ENCODE measurements at regions not wholly inside any gene's neighbourhood (a gene's known extent, or its start where the extent isn't known, plus 50 kb on each side); places are given as distances from the start of the nearest gene placed in this dataset.

GRCh38 chr4:8779490-8779932, 92.1 kb downstream of the HMX1 start:
- no peaks in the 10 kb centered on the region for H3K9me3 ChIP-seq (replicated peaks; ENCODE audit: control insufficient read depth, insufficient read depth, low read length)
- H3K79me2 ChIP-seq (ENCODE audit: control insufficient read depth, insufficient read depth, low read length) = no peaks in the 10 kb centered on the region
- no peak overlapping the region for H3K4me2 ChIP-seq (ENCODE audit: insufficient read depth, low read length)
- intact Hi-C loops (cut with micrococcal nuclease) (no loop called here), dilution Hi-C loops (cut with MboI; ENCODE audit: extremely low pct_ligation_motif_present, low sequenced_read_pairs) (no loop called here)
- no peak overlapping the region for H3K27ac ChIP-seq (ENCODE audit: insufficient read depth, low read depth, low read length)
- no peaks in the 10 kb centered on the region for H3K9me1 ChIP-seq (replicated peaks; ENCODE audit: control insufficient read depth, extremely low read depth, insufficient read depth, low read length)
- H3K36me3 ChIP-seq (ENCODE audit: control insufficient read depth in 2 of 2, extremely low read depth in 1 of 2, insufficient read depth in 2 of 2, low read length in 2 of 2) = no peaks in the 10 kb centered on the region
- no peak for FAIRE-seq
- BruUV-seq (replicated peaks) = no TSS peak
- no peaks in the 10 kb centered on the region for H3K27me3 ChIP-seq (ENCODE audit: control insufficient read depth in 2 of 2, insufficient read depth in 2 of 2, low read length in 2 of 2)
- POLR2A ChIA-PET = no interaction called here
- no peaks in the 10 kb centered on the region for H4K20me1 ChIP-seq (replicated peaks; ENCODE audit: control insufficient read depth, extremely low read depth, insufficient read depth, low read length)
- no peak for DNase-seq (ENCODE audit: low read depth, low spot score)
- no peak overlapping the region for H3K4me3 ChIP-seq (replicated peaks in 1 of 3; ENCODE audit: insufficient read depth in 1 of 3, low read depth in 1 of 3, low read length in 3 of 3)
- no peaks in the 10 kb centered on the region for H3K4me1 ChIP-seq (ENCODE audit: control insufficient read depth, extremely low read depth, insufficient read depth, low read length)
- no peak overlapping the region for H2AFZ ChIP-seq (ENCODE audit: low read depth, low read length)
- H3K9ac ChIP-seq (replicated peaks; ENCODE audit: extremely low read depth, insufficient read depth, low read length) = no peak overlapping the region
- TF ChIP-seq CTCF (IDR thresholded peaks at IDR 0.05; ENCODE audit: extremely low read depth in 1 of 2, insufficient read depth in 1 of 2, low read depth in 1 of 2, low read length in 2 of 2) = no peak
- CTCF ChIA-PET = no interaction called here

- Histone ChIP-seq H3K4me2 (ENCODE audit: insufficient read depth, low read length) (no peak overlapping the region), H3K27me3 (ENCODE audit: control insufficient read depth in 2 of 2, insufficient read depth in 2 of 2, low read length in 2 of 2) (no peaks in the 10 kb centered on the region), H3K27ac (ENCODE audit: insufficient read depth, low read depth, low read length) (no peak overlapping the region), H3K9me1 (replicated peaks; ENCODE audit: control insufficient read depth, extremely low read depth, insufficient read depth, low read length) (no peaks in the 10 kb centered on the region), H2AFZ (ENCODE audit: low read depth, low read length) (no peak overlapping the region), H3K4me3 (replicated peaks in 1 of 3; ENCODE audit: insufficient read depth in 1 of 3, low read depth in 1 of 3, low read length in 3 of 3) (no peak overlapping the region), H4K20me1 (replicated peaks; ENCODE audit: control insufficient read depth, extremely low read depth, insufficient read depth, low read length) (no peaks in the 10 kb centered on the region), H3K9me3 (replicated peaks; ENCODE audit: control insufficient read depth, insufficient read depth, low read length) (no peaks in the 10 kb centered on the region), H3K79me2 (ENCODE audit: control insufficient read depth, insufficient read depth, low read length) (no peaks in the 10 kb centered on the region), H3K9ac (replicated peaks; ENCODE audit: extremely low read depth, insufficient read depth, low read length) (no peak overlapping the region), H3K36me3 (ENCODE audit: control insufficient read depth in 2 of 2, extremely low read depth in 1 of 2, insufficient read depth in 2 of 2, low read length in 2 of 2) (no peaks in the 10 kb centered on the region), H3K4me1 (ENCODE audit: control insufficient read depth, extremely low read depth, insufficient read depth, low read length) (no peaks in the 10 kb centered on the region)
- no peak for FAIRE-seq
- ChIA-PET CTCF (no interaction called here), POLR2A (no interaction called here)
- TF ChIP-seq MAX (IDR thresholded peaks at IDR 0.05; ENCODE audit: insufficient read depth, insufficient read length) (no peak), POLR2AphosphoS5 (IDR thresholded peaks at IDR 0.05; ENCODE audit: insufficient read depth, low read depth, low read length) (no peak), JUN (IDR thresholded peaks at IDR 0.05; ENCODE audit: borderline replicate concordance, insufficient read depth, insufficient read length, low read depth) (no peak), MYC (IDR thresholded peaks at IDR 0.05; ENCODE audit: low read depth, low read length) (no peak), GATA2 (IDR thresholded peaks at IDR 0.05; ENCODE audit: insufficient read depth, insufficient read length, low read depth, low read length) (no peak), FOS (IDR thresholded peaks at IDR 0.05; ENCODE audit: borderline replicate concordance, insufficient read depth, low read length) (no peak), POLR2A (IDR thresholded peaks at IDR 0.05; ENCODE audit: low read depth, low read length) (no peak), CTCF (IDR thresholded peaks at IDR 0.05; ENCODE audit: extremely low read depth in 1 of 2, insufficient read depth in 1 of 2, low read depth in 1 of 2, low read length in 2 of 2) (no peak), EZH2 (IDR thresholded peaks at IDR 0.05; ENCODE audit: borderline replicate concordance, low read depth, low read length, severe bottlenecking) (no peak)
- no peak for DNase-seq (ENCODE audit: low read depth, low spot score)
- no TSS peak for BruUV-seq (replicated peaks)
- dilution Hi-C loops (cut with MboI; ENCODE audit: extremely low pct_ligation_motif_present, low sequenced_read_pairs) (no loop called here), intact Hi-C loops (cut with micrococcal nuclease) (no loop called here)
Measured at GRCh38 chr4:8778760-8779159, 92.9 kb downstream of the HMX1 start.
